HCT116 (cell line): ENCODE measurements at regions not wholly inside any gene's neighbourhood (a gene's known extent, or its start where the extent isn't known, plus 50 kb on each side); places are given as distances from the start of the nearest gene placed in this dataset.

Source experiments
- ATAC-seq: fragments of 200-7000 bp; cut with Tn5 transposase; 2 replicates; pipeline ENCODE4 v1.9.1; 2020; ENCODE audit warnings: mild to moderate bottlenecking, moderate library complexity
- BruUV-seq: library from RNA; stranded (reverse); fragments of 400-500 nt; replicated peaks from 2 replicates; lab custom pipeline; 2021; lab: Mats Ljungman, UMichigan
- CTCF ChIA-PET: fragments of 300-600 bp; sonication (Branson Sonifier 250); formaldehyde crosslinking; loops from one replicate; lab custom pipeline; 2021; ENCODE audit warnings: antibody characterized with exemption; lab: Charles Lee
- POLR2A ChIA-PET: fragments of 300-600, 350-600 bp; sonication (Branson Sonifier 250); formaldehyde crosslinking; loops from one replicate; lab custom pipeline; 2021; ENCODE audit warnings: antibody characterized with exemption; lab: Charles Lee
- RAD21 ChIA-PET, 2 experiments: fragments of 300-600 bp; sonication (Branson Sonifier 250); formaldehyde crosslinking; loops; one replicate each; lab custom pipeline; 2023; ENCODE audit warnings: low total read pairs in 2 of 2; ENCODE audit not compliant: uncharacterized antibody in 2 of 2, unreplicated experiment in 2 of 2, low non-redundant PET in 1 of 2; lab: Charles Lee
- DNase-seq: peaks from one replicate; pipeline ENCODE4 v3.0.0-alpha.2; 2010; ENCODE audit warnings: low read depth, low spot score
- H2AFZ ChIP-seq: fragments of 200-600 bp; shearing (Covaris generic), sonication (generic); 2 replicates; pipeline ENCODE4 v1.6.1; 2017; ENCODE audit warnings: low read depth, mixed run types, mixed read lengths, antibody characterized with exemption, low read length; ENCODE audit not compliant: poor library complexity, severe bottlenecking
- H3K27ac ChIP-seq: 2 replicates; pipeline ENCODE4 v1.5.1; 2012; ENCODE audit warnings: low read depth, low read length
- H3K27me3 ChIP-seq: fragments of 200-600 bp; sonication (generic); 2 replicates; pipeline ENCODE4 v1.6.1; 2016; ENCODE audit warnings: mixed run types, low read length, mixed read lengths; ENCODE audit not compliant: insufficient read depth
- H3K36me3 ChIP-seq, 2 experiments: fragments of 200-500 bp in 1 of 2; fragments of 200-600 bp in 1 of 2; sonication (Bioruptor generic) in 1 of 2; sonication (generic) in 1 of 2; 2 replicates each; pipeline versions ENCODE4 v1.5.1 to v1.6.1; 2014 to 2016; ENCODE audit warnings: low read length in 2 of 2, inconsistent platforms in 1 of 2, mixed read lengths in 1 of 2, mixed run types in 1 of 2; ENCODE audit not compliant: insufficient read depth in 2 of 2, control insufficient read depth in 1 of 2
- H3K4me1 ChIP-seq, 2 experiments: fragments of 200-600 bp in 1 of 2; sonication (generic) in 1 of 2; 2 replicates each; pipeline versions ENCODE4 v1.5.1 to v1.6.1; 2012 to 2017; ENCODE audit warnings: low read length in 2 of 2, inconsistent platforms in 1 of 2, mild to moderate bottlenecking in 1 of 2, mixed read lengths in 1 of 2, mixed run types in 1 of 2, moderate library complexity in 1 of 2; ENCODE audit not compliant: insufficient read depth in 2 of 2, control insufficient read depth in 1 of 2
- H3K4me2 ChIP-seq: fragments of 200-600 bp; sonication (generic); 2 replicates; pipeline ENCODE4 v1.6.1; 2017; ENCODE audit warnings: mixed run types, low read length, mixed read lengths
- H3K4me3 ChIP-seq, 2 experiments: fragments of 200-600 bp in 1 of 2; sonication (generic) in 1 of 2; replicated peaks in 1 of 2; 2 replicates each; pipeline ENCODE4 v1.5.1; 2011 to 2016; ENCODE audit warnings: low read length in 2 of 2, control low read depth in 1 of 2, low read depth in 1 of 2, mild to moderate bottlenecking in 1 of 2, mixed read lengths in 1 of 2, mixed run types in 1 of 2
- H3K79me2 ChIP-seq: fragments of 200-600 bp; sonication (generic); 2 replicates; pipeline ENCODE4 v1.6.1; 2017; ENCODE audit warnings: mild to moderate bottlenecking, mixed run types, low read length, moderate library complexity, mixed read lengths; ENCODE audit not compliant: insufficient read depth
- H3K9ac ChIP-seq: fragments of 200-600 bp; sonication (generic); 2 replicates; pipeline ENCODE4 v1.6.1; 2016; ENCODE audit warnings: low read length, mixed read lengths
- H3K9me2 ChIP-seq: fragments of 200-600 bp; sonication (generic), shearing (Covaris generic); 2 replicates; pipeline ENCODE4 v1.6.1; 2017; ENCODE audit warnings: mixed run types, mild to moderate bottlenecking, moderate library complexity; ENCODE audit not compliant: insufficient read depth
- H3K9me3 ChIP-seq, 2 experiments: fragments of 200-500 bp in 1 of 2; fragments of 200-600 bp in 1 of 2; sonication (Bioruptor generic) in 1 of 2; sonication (generic) in 1 of 2; 2 replicates each; pipeline ENCODE4 v1.6.1; 2014 to 2017; ENCODE audit warnings: low read length in 2 of 2, mixed read lengths in 2 of 2, inconsistent platforms in 1 of 2, low read depth in 1 of 2, mild to moderate bottlenecking in 1 of 2, mixed run types in 1 of 2, moderate library complexity in 1 of 2; ENCODE audit not compliant: control insufficient read depth in 1 of 2, insufficient read depth in 1 of 2
- H4K20me1 ChIP-seq: fragments of 200-600 bp; sonication (generic), shearing (Covaris generic); 2 replicates; pipeline ENCODE4 v1.6.1; 2017; ENCODE audit warnings: mixed run types, mild to moderate bottlenecking, moderate library complexity; ENCODE audit not compliant: insufficient read depth
- ATF3 ChIP-seq: IDR thresholded peaks from 2 replicates; pipeline ENCODE4 v1.6.1; 2012
- EGR1 ChIP-seq: IDR thresholded peaks from 2 replicates; pipeline ENCODE4 v1.6.1; 2012; ENCODE audit warnings: low read depth
- ELF1 ChIP-seq: IDR thresholded peaks from 2 replicates; pipeline ENCODE4 v1.6.1; 2012; ENCODE audit warnings: low read depth, borderline replicate concordance
- EZH2 ChIP-seq: fragments of 200-600 bp; sonication (generic); IDR thresholded peaks from 2 replicates; pipeline ENCODE4 v1.6.1; 2017; ENCODE audit warnings: antibody characterized with exemption, mixed run types
- EZH2phosphoT487 ChIP-seq: fragments of 200-600 bp; IDR thresholded peaks from 2 replicates; pipeline ENCODE4 v1.6.1; 2018; ENCODE audit warnings: antibody characterized with exemption, borderline replicate concordance
- FOSL1 ChIP-seq: IDR thresholded peaks from 2 replicates; pipeline ENCODE4 v1.6.1; 2012; ENCODE audit warnings: low read depth
- JUND ChIP-seq: IDR thresholded peaks from 2 replicates; pipeline ENCODE4 v1.6.1; 2012
- MAX ChIP-seq: IDR thresholded peaks from 2 replicates; pipeline ENCODE4 v1.6.1; 2012
- POLR2A ChIP-seq: IDR thresholded peaks from 2 replicates; pipeline ENCODE4 v1.7.0; 2011; ENCODE audit warnings: borderline replicate concordance; ENCODE audit not compliant: insufficient read depth, insufficient read length; ENCODE audit errors: extremely low read depth
- POLR2AphosphoS5 ChIP-seq: IDR thresholded peaks from 2 replicates; pipeline ENCODE4 v1.6.1; 2011; ENCODE audit warnings: mild to moderate bottlenecking, low read depth, low read length, moderate library complexity
- RAD21 ChIP-seq: IDR thresholded peaks from 2 replicates; pipeline ENCODE4 v1.6.1; 2012; ENCODE audit warnings: low read depth, mild to moderate bottlenecking
- SP1 ChIP-seq: IDR thresholded peaks from 2 replicates; pipeline ENCODE4 v1.6.1; 2012; ENCODE audit warnings: low read depth
- SRF ChIP-seq: IDR thresholded peaks from 2 replicates; pipeline ENCODE4 v1.6.1; 2012; ENCODE audit warnings: low read depth
- ZBTB33 ChIP-seq: IDR thresholded peaks from 2 replicates; pipeline ENCODE4 v1.6.1; 2011; ENCODE audit warnings: mild to moderate bottlenecking, low read length, moderate library complexity; ENCODE audit not compliant: insufficient replicate concordance; ENCODE audit errors: extremely low read depth
- ZFX ChIP-seq: fragments of 450-650 bp; IDR thresholded peaks from 2 replicates; pipeline ENCODE4 v1.6.1; 2017
- ZNF274 ChIP-seq: fragments of 200-500 bp; sonication (Bioruptor generic); IDR thresholded peaks from 2 replicates; pipeline ENCODE4 v1.6.1; 2014; ENCODE audit warnings: mild to moderate bottlenecking, low read depth, low read length, inconsistent platforms
- intact Hi-C: fragments of 100-400 bp; cut with micrococcal nuclease; formaldehyde crosslinking; loops from 2 replicates; pipeline ENCODE4 v1.10.0; 2022

- TF ChIP-seq POLR2AphosphoS5 (no peak), ATF3 (no peak), ZBTB33 (no peak), RAD21 (no peak), EGR1 (no peak), ZFX (no peak), POLR2A (no peak), SP1 (no peak), MAX (no peak), FOSL1 (no peak), ELF1 (no peak), ZNF274 (no peak), EZH2phosphoT487 (no peak), JUND (no peak), EZH2 (no peak), SRF (no peak)
- TF ChIP-seq, all 23 proteins: peak for 0
- H3K36me3 ChIP-seq = no peaks in the 10 kb centered on the region
- no peaks in the 10 kb centered on the region for H3K9me3 ChIP-seq
- H2AFZ ChIP-seq = no peak overlapping the region
- H3K27ac ChIP-seq = no peak overlapping the region
- no peaks in the 10 kb centered on the region for H3K9me2 ChIP-seq
- H4K20me1 ChIP-seq = no peaks in the 10 kb centered on the region
- intact Hi-C loops = no loop called here
- H3K4me2 ChIP-seq = no peak overlapping the region
- no peaks in the 10 kb centered on the region for H3K79me2 ChIP-seq
- H3K4me3 ChIP-seq = no peak overlapping the region
- ChIA-PET RAD21 (no interaction called here), POLR2A (no interaction called here), CTCF (no interaction called here)
- no TSS peak for BruUV-seq
- DNase-seq (no peak), ATAC-seq (no peak)
- H3K4me1 ChIP-seq = no peaks in the 10 kb centered on the region
- H3K27me3 ChIP-seq = peaks cover 32% of the 10 kb centered on the region
- no peak overlapping the region for H3K9ac ChIP-seq
These were observed 219.3 kb downstream of the CAAP1 start for GRCh38 chr9:26673261-26673660.
